IMR-90 (cell line): ENCODE measurements at regions not wholly inside any gene's neighbourhood (a gene's known extent, or its start where the extent isn't known, plus 50 kb on each side); places are given as distances from the start of the nearest gene placed in this dataset.

Experiments
- ATAC-seq: fragments of 200-7000 bp; cut with Tn5 transposase; 2 replicates; pipeline ENCODE4 v1.9.1; 2020; ENCODE audit warnings: low read depth, mild to moderate bottlenecking, moderate library complexity
- BruUV-seq: library from RNA; stranded (reverse); fragments of 400-500 nt; replicated peaks from 2 replicates; lab custom pipeline; 2021; lab: Mats Ljungman, UMichigan
- CTCF ChIA-PET: fragments of 300-600 bp; formaldehyde crosslinking; extraction: SDS; loops from one replicate; lab custom pipeline; 2021; ENCODE audit warnings: antibody characterized with exemption; lab: Yijun Ruan, JAX
- POLR2A ChIA-PET: fragments of 300-600 bp; sonication (Branson Sonifier 250); formaldehyde crosslinking; loops from one replicate; lab custom pipeline; 2022; ENCODE audit warnings: antibody characterized with exemption; ENCODE audit not compliant: unreplicated experiment; lab: Charles Lee
- DNase-seq: peaks from one replicate; pipeline ENCODE4 v3.0.0; 2013
- H2AFZ ChIP-seq: replicated peaks from 2 replicates; pipeline ENCODE3; 2013; ENCODE audit warnings: low read length, mild to moderate bottlenecking; ENCODE audit not compliant: poor library complexity
- H2AK5ac ChIP-seq: 2 replicates; pipeline ENCODE4 v1.6.1; 2013; ENCODE audit warnings: low read depth, low read length, inconsistent platforms
- H2AK9ac ChIP-seq: replicated peaks from 2 replicates; pipeline ENCODE3; 2013; ENCODE audit warnings: mild to moderate bottlenecking, low read depth, low read length, moderate library complexity; ENCODE audit not compliant: poor library complexity
- H2BK120ac ChIP-seq: 2 replicates; pipeline ENCODE4 v1.6.1; 2013; ENCODE audit warnings: low read depth, low read length, inconsistent platforms
- H2BK15ac ChIP-seq: 3 replicates; pipeline ENCODE4 v1.6.1; 2013; ENCODE audit warnings: low read depth, low read length, inconsistent platforms
- H2BK20ac ChIP-seq: 2 replicates; pipeline ENCODE4 v1.6.1; 2013; ENCODE audit warnings: low read depth, mild to moderate bottlenecking, inconsistent platforms, low read length, moderate library complexity
- H2BK5ac ChIP-seq: 2 replicates; pipeline ENCODE4 v1.6.1; 2013; ENCODE audit warnings: mild to moderate bottlenecking, low read depth, low read length, inconsistent platforms; ENCODE audit not compliant: poor library complexity, severe bottlenecking
- H3K14ac ChIP-seq: replicated peaks from 2 replicates; pipeline ENCODE4 v1.6.1; 2013; ENCODE audit warnings: low read depth, low read length, inconsistent platforms
- H3K18ac ChIP-seq: 2 replicates; pipeline ENCODE4 v1.6.1; 2013; ENCODE audit warnings: low read depth, low read length, control low read depth
- H3K23ac ChIP-seq: 2 replicates; pipeline ENCODE4 v1.6.1; 2013; ENCODE audit warnings: low read depth, low read length, inconsistent platforms
- H3K27ac ChIP-seq: 2 replicates; pipeline ENCODE4 v1.5.1; 2013; ENCODE audit warnings: mild to moderate bottlenecking, control low read depth, low read length; ENCODE audit not compliant: insufficient read depth
- H3K27me3 ChIP-seq: 2 replicates; pipeline ENCODE4 v1.6.1; 2013; ENCODE audit warnings: low read length; ENCODE audit not compliant: control insufficient read depth, insufficient read depth
- H3K36me3 ChIP-seq: 2 replicates; pipeline ENCODE4 v1.6.1; 2013; ENCODE audit warnings: low read length, mixed read lengths; ENCODE audit not compliant: control insufficient read depth, insufficient read depth
- H3K4ac ChIP-seq: 2 replicates; pipeline ENCODE4 v1.6.1; 2013; ENCODE audit warnings: low read depth, low read length, inconsistent platforms
- H3K4me1 ChIP-seq: 2 replicates; pipeline ENCODE4 v1.6.1; 2013; ENCODE audit warnings: low read length, mixed read lengths; ENCODE audit not compliant: control insufficient read depth, insufficient read depth
- H3K4me2 ChIP-seq: 2 replicates; pipeline ENCODE4 v1.6.1; 2013; ENCODE audit warnings: low read depth, mild to moderate bottlenecking, control low read depth, low read length, moderate library complexity
- H3K4me3 ChIP-seq: 2 replicates; pipeline ENCODE4 v1.5.1; 2013; ENCODE audit warnings: low read depth, mild to moderate bottlenecking, control low read depth, low read length, moderate library complexity; ENCODE audit not compliant: insufficient read depth
- H3K56ac ChIP-seq: 2 replicates; pipeline ENCODE4 v1.6.1; 2013; ENCODE audit warnings: low read length, inconsistent platforms; ENCODE audit not compliant: insufficient read depth; ENCODE audit errors: extremely low read depth
- H3K79me1 ChIP-seq, 2 experiments: 2 replicates each; pipeline ENCODE4 v1.6.1; 2013; ENCODE audit warnings: low read length in 2 of 2, inconsistent platforms in 1 of 2, low read depth in 1 of 2
- H3K9ac ChIP-seq: 2 replicates; pipeline ENCODE4 v1.6.1; 2013; ENCODE audit warnings: low read depth, low read length, control low read depth
- H3K9me1 ChIP-seq: 2 replicates; pipeline ENCODE4 v1.6.1; 2013; ENCODE audit warnings: low read length, inconsistent platforms; ENCODE audit not compliant: insufficient read depth
- H3K9me3 ChIP-seq: 2 replicates; pipeline ENCODE4 v1.6.1; 2013; ENCODE audit warnings: low read length; ENCODE audit not compliant: control insufficient read depth, insufficient read depth
- H4K20me1 ChIP-seq: 2 replicates; pipeline ENCODE4 v1.6.1; 2013; ENCODE audit warnings: low read length, inconsistent platforms; ENCODE audit not compliant: insufficient read depth
- H4K5ac ChIP-seq: 2 replicates; pipeline ENCODE4 v1.6.1; 2013; ENCODE audit warnings: mild to moderate bottlenecking, low read depth, low read length, control low read depth
- H4K8ac ChIP-seq, 2 experiments: 2 replicates each; pipeline ENCODE4 v1.6.1; 2013; ENCODE audit warnings: low read depth in 2 of 2, low read length in 2 of 2, control low read depth in 1 of 2, inconsistent platforms in 1 of 2
- H4K91ac ChIP-seq: 2 replicates; pipeline ENCODE4 v1.6.1; 2013; ENCODE audit warnings: low read depth, low read length, inconsistent platforms; ENCODE audit not compliant: insufficient read depth
- MAFK ChIP-seq: IDR thresholded peaks from 2 replicates; pipeline ENCODE4 v1.6.1; 2012; ENCODE audit warnings: low read depth, low read length, improper control_type of control experiment
- whole genome bisulfite sequencing, 2 experiments: methylation state at CpG; one replicate each; pipeline versions ENCODE4 v1.1.5 to v1.1.7; 2013; ENCODE audit warnings: missing lambda C conversion rate in 2 of 2; ENCODE audit not compliant: insufficient read length in 1 of 2; ENCODE audit errors: extremely low coverage in 2 of 2; 5-methylcytosine and 5-hydroxymethylcytosine counted together
- dilution Hi-C: fragments of 300-500 bp; cut with HindIII; formaldehyde crosslinking; loops from one replicate; pipeline ENCODE4 v1.14.3; 2018; ENCODE audit warnings: low sequenced_read_pairs; ENCODE audit not compliant: unreplicated experiment
- in situ Hi-C: fragments of 300-500 bp; cut with MboI; formaldehyde crosslinking; loops from 3 replicates; pipeline ENCODE4 v1.14.3; 2019; ENCODE audit warnings: low sequenced_read_pairs, inconsistent platforms, mixed read lengths
- intact Hi-C: fragments of 100-400 bp; cut with micrococcal nuclease; formaldehyde crosslinking; loops from 2 replicates; pipeline ENCODE4 v1.10.0; 2022

DNA sequence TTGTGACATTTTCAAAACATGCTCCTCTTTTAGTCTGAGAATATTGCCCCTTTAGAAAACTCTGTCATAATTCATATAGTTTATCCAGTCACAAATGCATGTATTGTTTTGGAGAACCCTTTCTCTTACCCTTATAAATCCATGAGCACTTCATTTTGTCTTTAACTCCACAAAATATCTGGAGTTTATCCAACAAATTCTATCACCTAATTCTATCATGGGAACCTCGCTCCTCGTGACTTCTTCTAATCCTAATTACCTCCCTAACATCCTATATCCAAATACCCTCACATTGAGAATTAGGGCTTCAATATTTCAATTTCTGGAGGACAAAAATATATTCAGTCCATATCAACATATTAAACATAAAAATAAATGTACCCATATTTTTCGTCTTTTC lies 1565.9 kb downstream of the ARAP2 start:
- H2BK20ac ChIP-seq: no peak overlapping the region
- H2AK5ac ChIP-seq: no peak overlapping the region
- ChIA-PET CTCF (no interaction called here), POLR2A (no interaction called here)
- no peak overlapping the region for H3K4me3 ChIP-seq
- H2BK120ac ChIP-seq: no peak overlapping the region
- no peaks in the 10 kb centered on the region for H3K4me1 ChIP-seq
- H3K9me1 ChIP-seq: no peaks in the 10 kb centered on the region
- no peak overlapping the region for H3K23ac ChIP-seq
- H2AFZ ChIP-seq: no peak overlapping the region
- H4K5ac ChIP-seq: no peak overlapping the region
- no peak overlapping the region for H2BK5ac ChIP-seq
- H3K18ac ChIP-seq: no peak overlapping the region
- no peak for TF ChIP-seq MAFK
- H3K27ac ChIP-seq: no peak overlapping the region
- in situ Hi-C loops: no loop called here
- H3K56ac ChIP-seq: no peak overlapping the region
- no CpG with 5 or more reads among the region's 3 CpGs for WGBS, 2 experiments
- H3K79me1 ChIP-seq: no peaks in the 10 kb centered on the region
- BruUV-seq: no TSS peak
- no peak overlapping the region for H2AK9ac ChIP-seq
- dilution Hi-C loops: no loop called here
- peaks cover 4% of the 10 kb centered on the region; the same call in 1 of the 2 replicates for H3K9me3 ChIP-seq
- no peak overlapping the region for H3K14ac ChIP-seq
- no peak overlapping the region for H4K91ac ChIP-seq
- no peaks in the 10 kb centered on the region for H4K20me1 ChIP-seq
- H2BK15ac ChIP-seq: no peak overlapping the region
- no peak overlapping the region for H3K9ac ChIP-seq
- DNase-seq (no peak), ATAC-seq (no peak)
- intact Hi-C loops: no loop called here
- H3K4me2 ChIP-seq: no peak overlapping the region
- H3K36me3 ChIP-seq: no peaks in the 10 kb centered on the region
- H3K4ac ChIP-seq: no peak overlapping the region
- no peak overlapping the region for H4K8ac ChIP-seq
- no peaks in the 10 kb centered on the region for H3K27me3 ChIP-seq
